ENCODE measurements at regions not wholly inside any gene's neighbourhood (a gene's known extent, or its start where the extent isn't known, plus 50 kb on each side); places are given as distances from the start of the nearest gene placed in this dataset.

DNA sequence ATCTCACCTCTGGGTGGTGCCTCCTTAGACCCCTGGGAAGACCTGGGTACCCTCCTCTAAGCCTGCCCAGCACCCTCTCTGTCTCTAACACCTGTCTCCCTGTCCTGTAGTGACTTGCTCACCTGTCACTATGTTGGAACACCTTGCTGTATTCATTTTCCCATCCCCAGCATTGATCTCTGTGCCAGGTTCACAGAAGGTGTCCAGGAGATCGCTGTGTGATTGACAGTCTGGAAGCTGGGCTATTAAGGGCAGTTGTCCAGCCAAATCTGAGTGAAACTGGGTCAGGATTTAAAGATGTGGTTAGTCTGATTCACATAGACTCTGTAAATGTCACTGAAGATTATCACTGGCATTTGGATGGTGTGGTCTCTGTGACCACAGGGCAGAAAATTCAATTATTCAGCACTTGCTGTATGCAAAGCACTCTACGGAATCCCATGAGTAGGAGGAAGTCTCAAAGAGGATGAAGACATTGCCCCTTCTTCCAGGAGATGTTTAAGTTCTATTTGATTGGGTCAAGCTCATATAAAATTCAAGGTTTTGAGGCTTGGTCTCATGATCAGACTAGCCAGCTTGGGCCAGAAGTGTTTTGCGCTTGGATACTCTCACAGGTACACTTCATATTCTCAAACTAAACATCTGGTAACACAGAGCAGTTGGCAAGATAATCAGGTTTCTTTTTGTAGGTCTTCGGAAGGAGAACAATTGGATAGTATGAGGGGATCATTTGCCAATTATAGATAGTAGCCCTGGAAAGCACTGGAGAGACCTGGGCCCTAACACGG is 57.8 kb upstream of the TAGAP start:
- Histone ChIP-seq H3K9me3 (ENCODE audit: low read length) (no peaks in the 10 kb centered on the region), H4K20me1 (ENCODE audit: insufficient read depth, low read length) (no peaks in the 10 kb centered on the region), H3K79me2 (ENCODE audit: insufficient read depth, low read depth, low read length) (no peaks in the 10 kb centered on the region), H3K4me3 (ENCODE audit: low read depth, low read length, poor library complexity, severe bottlenecking) (no peak overlapping the region), H3K36me3 (ENCODE audit: insufficient read depth, low read length) (no peaks in the 10 kb centered on the region), H3K4me1 (ENCODE audit: insufficient read depth, low read length, poor library complexity, severe bottlenecking) (peaks cover 90% of the 10 kb centered on the region), H3K27ac (ENCODE audit: low read depth, low read length, poor library complexity, severe bottlenecking) (no peak overlapping the region), H3K4me2 (ENCODE audit: low read length) (peak overlapping the region; percentile 8), H3K9me2 (ENCODE audit: insufficient read depth, low read length) (no peaks in the 10 kb centered on the region), H2AFZ (ENCODE audit: low read length) (no peak overlapping the region)
- intact Hi-C loops (cut with micrococcal nuclease; ENCODE audit: unreplicated experiment), result loop anchor here (5.0 kb wide), 1 partner anchor 400 kb away; no protein-coding TSS in a partner anchor
- ChIA-PET CTCF (ENCODE audit: unreplicated experiment) (no interaction called here), POLR2A (interaction anchor here (1.0 to 6.0 kb wide), 5 partner anchors 8 to 95 kb away, joined by 4 to 68 read pairs (median 39); partner anchors contain the start of gene TAGAP)
- no TSS peak for BruUV-seq (replicated peaks)
- no peak for TF ChIP-seq EZH2phosphoT487 (IDR thresholded peaks at IDR 0.05; ENCODE audit: borderline replicate concordance, low read depth, low read length)
- TF ChIP-seq, protein P1, sequence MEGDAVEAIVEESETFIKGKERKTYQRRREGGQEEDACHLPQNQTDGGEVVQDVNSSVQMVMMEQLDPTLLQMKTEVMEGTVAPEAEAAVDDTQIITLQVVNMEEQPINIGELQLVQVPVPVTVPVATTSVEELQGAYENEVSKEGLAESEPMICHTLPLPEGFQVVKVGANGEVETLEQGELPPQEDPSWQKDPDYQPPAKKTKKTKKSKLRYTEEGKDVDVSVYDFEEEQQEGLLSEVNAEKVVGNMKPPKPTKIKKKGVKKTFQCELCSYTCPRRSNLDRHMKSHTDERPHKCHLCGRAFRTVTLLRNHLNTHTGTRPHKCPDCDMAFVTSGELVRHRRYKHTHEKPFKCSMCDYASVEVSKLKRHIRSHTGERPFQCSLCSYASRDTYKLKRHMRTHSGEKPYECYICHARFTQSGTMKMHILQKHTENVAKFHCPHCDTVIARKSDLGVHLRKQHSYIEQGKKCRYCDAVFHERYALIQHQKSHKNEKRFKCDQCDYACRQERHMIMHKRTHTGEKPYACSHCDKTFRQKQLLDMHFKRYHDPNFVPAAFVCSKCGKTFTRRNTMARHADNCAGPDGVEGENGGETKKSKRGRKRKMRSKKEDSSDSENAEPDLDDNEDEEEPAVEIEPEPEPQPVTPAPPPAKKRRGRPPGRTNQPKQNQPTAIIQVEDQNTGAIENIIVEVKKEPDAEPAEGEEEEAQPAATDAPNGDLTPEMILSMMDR (conservative IDR thresholded peaks at IDR 0.05; ENCODE audit: low read length), result no peak
- no peak for DNase-seq (ENCODE audit: low spot score)

DNA sequence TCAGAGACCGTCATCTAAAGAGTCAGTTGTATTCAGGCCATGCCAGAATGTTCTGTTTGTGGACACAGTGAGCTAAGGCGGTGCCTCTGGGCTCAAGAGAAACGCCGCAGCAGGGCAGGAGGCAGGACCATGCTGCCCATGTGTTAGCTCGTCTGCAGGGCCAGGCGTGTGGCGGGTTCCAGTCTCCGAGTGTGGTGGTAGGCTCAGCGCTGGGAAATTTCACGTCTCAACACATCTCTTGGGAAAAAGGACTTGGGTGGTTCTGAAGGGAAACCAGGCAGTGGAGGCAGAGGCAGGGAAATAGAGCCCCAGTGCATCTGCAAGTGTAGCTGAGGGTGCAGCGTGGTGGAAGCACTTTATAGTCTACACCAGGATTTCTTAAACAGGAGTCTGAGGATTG is 56.9 kb upstream of the TAGAP start:
- DNase-seq (ENCODE audit: low spot score), result no peak
- no TSS peak for BruUV-seq (replicated peaks)
- H3K36me3 ChIP-seq (ENCODE audit: insufficient read depth, low read length), result no peaks in the 10 kb centered on the region
- no peaks in the 10 kb centered on the region for H3K79me2 ChIP-seq (ENCODE audit: insufficient read depth, low read depth, low read length)
- no peak overlapping the region for H3K27ac ChIP-seq (ENCODE audit: low read depth, low read length, poor library complexity, severe bottlenecking)
- no peak overlapping the region for H3K4me2 ChIP-seq (ENCODE audit: low read length)
- intact Hi-C loops (cut with micrococcal nuclease; ENCODE audit: unreplicated experiment), result loop anchor here (5.0 kb wide), 1 partner anchor 399 kb away; no protein-coding TSS in a partner anchor
- H3K4me1 ChIP-seq (ENCODE audit: insufficient read depth, low read length, poor library complexity, severe bottlenecking), result peaks cover 91% of the 10 kb centered on the region
- CTCF ChIA-PET (ENCODE audit: unreplicated experiment), result no interaction called here
- H3K9me3 ChIP-seq (ENCODE audit: low read length), result no peaks in the 10 kb centered on the region
- H2AFZ ChIP-seq (ENCODE audit: low read length), result no peak overlapping the region
- POLR2A ChIA-PET, result interaction anchor here (1.1 kb wide), 1 partner anchor 57 kb away, joined by 4 read pairs; no protein-coding TSS in a partner anchor
- H3K9me2 ChIP-seq (ENCODE audit: insufficient read depth, low read length), result no peaks in the 10 kb centered on the region
- TF ChIP-seq, protein P1 (conservative IDR thresholded peaks at IDR 0.05; ENCODE audit: low read length), result no peak
- no peak for TF ChIP-seq EZH2phosphoT487 (IDR thresholded peaks at IDR 0.05; ENCODE audit: borderline replicate concordance, low read depth, low read length)
- H3K4me3 ChIP-seq (ENCODE audit: low read depth, low read length, poor library complexity, severe bottlenecking), result no peak overlapping the region
- H4K20me1 ChIP-seq (ENCODE audit: insufficient read depth, low read length), result no peaks in the 10 kb centered on the region
